Retina (tissue), 1 donor: ENCODE measurements at regions not wholly inside any gene's neighbourhood (a gene's known extent, or its start where the extent isn't known, plus 50 kb on each side); places are given as distances from the start of the nearest gene placed in this dataset.

Source experiments
- DNase-seq: peaks from one replicate; pipeline ENCODE4 v3.0.0-alpha.2; 2016

- DNase-seq, result no peak
Observed at GRCh38 chr2:236674238-236674637, 104.6 kb downstream of the ACKR3 start.

DNA sequence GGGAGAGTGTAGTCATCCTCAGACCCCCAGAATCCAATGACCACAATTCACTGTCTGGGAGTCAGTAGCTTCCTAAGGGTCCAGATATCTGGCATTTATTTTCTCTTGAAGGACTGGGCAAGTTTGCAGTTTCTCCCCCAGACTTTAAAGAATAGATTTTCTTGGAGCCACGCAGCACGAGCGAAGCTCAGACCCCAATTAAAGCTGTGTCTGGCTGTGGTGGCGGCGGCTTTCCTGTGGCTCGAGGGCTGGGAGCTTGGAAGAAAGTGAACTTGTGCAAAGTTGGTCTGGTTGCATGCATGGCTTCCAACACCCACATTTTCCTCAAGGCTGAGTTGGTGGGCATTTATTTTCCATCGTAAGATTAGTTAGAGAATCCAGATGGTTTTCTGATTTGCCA lies 105.0 kb downstream of the ACKR3 start:
- DNase-seq, result no peak

GRCh38 chr2:236675051-236675450 lies 105.4 kb downstream of the ACKR3 start:
- no peak for DNase-seq

- no peak for DNase-seq
Observed at GRCh38 chr2:236675526-236675925, 105.9 kb downstream of the ACKR3 start.

DNA sequence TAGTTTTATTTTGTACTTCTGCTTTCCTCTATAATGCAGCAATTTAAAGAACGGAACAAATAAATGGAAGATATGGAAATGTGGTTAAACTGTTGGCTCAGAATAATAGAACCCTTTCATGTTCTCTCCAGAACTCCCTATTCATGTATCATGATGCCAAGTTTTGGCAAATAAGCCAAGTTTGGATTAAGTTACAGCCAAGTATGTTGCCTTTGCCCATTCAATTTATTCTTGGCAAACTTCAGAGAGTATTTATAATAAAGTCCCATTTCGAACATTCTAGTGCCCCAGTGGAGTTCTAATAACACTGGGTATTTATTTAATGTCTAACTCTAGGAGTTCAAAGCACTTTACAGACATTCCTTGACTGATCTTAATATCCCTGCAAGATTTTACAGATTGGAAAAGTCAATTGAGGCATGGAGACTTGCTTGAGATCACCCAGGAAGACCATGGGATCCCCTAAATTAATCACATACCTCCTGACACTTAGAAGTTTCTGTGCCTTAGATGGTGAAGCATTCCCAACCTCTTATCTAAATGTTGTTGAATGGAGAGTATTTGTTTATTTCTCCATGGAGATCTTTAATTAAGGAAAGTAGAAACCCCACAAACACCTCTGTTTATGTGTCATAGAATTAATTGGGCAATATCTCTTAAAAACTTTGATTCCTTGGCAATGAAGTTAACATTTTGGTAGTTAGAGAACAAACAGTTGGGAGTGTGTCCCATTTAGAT lies 106.7 kb downstream of the ACKR3 start:
- no peak for DNase-seq

GRCh38 chr2:236677368-236677767 lies 107.7 kb downstream of the ACKR3 start:
- DNase-seq, result no peak

DNA sequence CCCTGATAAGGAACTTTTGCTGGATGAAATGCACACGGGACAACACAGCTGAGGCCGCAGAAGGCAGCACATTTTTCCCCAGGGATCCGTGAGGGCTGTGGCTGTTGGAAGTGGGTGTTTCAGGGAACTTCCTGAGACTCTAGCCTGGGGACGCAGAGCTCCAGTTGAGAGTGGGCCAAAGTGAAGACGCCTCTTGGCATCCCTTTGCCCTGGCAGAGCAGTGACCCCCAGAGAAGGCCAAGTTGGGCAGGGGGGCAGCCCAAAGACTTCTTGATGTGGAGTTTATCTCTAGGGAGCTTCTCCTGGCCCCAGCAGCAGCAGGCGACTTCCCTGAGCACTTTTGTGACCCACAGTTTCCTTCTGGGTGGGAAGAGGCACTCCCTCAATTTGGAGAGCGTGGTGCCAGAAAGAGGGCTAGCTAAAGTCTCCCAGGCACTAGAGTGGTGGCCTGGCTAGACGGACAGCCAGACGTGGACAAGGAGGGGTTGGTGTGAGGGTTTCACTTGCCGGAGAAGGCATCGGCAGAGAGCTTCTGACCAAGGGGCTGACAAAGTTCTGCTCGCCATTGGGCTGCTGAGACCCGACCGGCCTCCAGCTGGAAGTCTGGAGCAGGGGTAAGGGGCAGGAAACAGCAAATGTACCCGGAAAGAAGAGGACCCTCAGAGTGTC lies 108.8 kb downstream of the ACKR3 start:
- no peak for DNase-seq

GRCh38 chr2:236679884-236680860 lies 110.5 kb downstream of the ACKR3 start:
- DNase-seq, result no peak

DNA sequence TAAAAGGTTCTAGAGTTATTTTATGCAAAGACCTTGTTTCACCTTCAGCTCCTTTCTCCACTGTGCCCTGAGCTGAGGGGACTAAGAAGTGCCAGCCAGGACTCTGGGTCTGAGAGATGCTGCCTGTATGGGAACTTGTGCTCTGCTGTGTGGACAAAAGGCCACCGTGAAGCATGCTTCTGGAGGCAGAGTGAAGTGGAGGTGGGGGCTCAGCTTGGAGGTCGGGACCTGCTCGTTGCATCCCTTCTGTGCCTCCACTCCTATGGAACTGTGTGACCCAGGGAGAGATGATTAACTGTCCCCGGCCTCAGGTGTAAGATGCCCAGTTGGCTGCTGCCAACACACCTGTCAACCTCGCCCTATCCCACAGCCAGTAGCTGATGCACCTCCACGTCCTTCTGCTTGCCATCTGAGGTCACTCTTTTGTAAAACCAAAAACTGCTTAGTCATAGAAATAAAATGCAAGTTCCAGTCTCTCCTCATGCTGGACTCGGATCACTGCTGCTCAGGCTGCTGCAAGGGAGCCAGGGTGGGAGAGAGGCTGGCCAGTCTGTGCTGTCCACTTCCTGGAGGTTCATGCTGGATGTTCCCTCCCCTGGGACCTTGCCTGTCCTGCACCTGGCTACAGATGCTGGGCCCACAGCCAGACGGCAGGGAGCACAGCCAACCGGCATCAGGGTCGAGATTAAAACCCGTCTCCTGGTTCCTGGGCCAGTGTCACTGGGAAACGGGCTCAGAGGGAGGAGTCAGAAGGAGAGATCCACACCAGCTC lies 113.2 kb downstream of the ACKR3 start:
- no peak for DNase-seq

GRCh38 chr2:236684504-236685256 lies 115.1 kb downstream of the ACKR3 start:
- DNase-seq, result no peak

- DNase-seq, result no peak
Observed at GRCh38 chr2:236685361-236685760, 115.7 kb downstream of the ACKR3 start.

- no peak for DNase-seq
Observed at GRCh38 chr2:236685979-236686520, 116.4 kb downstream of the ACKR3 start.

DNA sequence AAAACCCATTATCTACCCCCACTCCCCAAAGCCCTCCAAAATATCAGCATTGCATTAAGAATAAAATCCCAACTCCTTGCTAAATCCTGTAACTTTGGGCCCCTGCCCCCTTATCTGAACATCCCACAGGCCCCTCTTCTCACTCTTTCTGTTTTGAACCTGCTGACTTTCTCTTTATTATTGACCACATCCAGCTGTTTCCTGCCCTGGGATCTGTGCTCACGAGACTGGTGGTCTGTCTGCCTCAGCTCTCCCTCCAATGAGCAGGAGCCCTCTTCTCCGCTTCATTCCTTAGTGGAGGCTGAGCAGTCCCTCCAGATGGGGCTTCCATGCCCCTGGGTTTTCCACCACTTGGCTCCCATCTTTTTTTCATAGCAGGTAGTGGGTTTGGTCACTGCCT lies 116.9 kb downstream of the ACKR3 start:
- DNase-seq, result no peak

GRCh38 chr2:236687296-236687965 lies 117.8 kb downstream of the ACKR3 start:
- DNase-seq, result no peak

DNA sequence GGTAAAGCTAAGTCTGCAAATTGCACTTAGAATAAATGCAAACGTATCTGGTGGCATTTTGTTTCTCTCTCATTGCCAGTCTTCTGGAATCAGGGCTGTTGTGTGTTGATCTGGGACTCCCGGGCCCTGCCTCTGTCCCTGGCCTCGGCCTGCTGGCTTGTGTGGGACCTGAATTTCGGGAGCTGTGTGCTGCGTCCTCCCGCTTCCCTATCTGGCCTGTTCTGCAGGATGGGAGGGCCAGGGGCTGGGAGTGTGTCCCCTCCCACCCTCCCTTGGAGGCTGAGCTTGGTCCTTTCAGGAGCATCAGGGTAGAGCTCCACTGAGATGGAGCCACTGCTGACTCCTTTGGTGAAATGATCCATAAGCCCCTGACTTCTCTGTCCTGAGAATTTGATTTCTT lies 118.5 kb downstream of the ACKR3 start:
- no peak for DNase-seq

GRCh38 chr2:236688563-236689392 lies 119.2 kb downstream of the ACKR3 start:
- DNase-seq, result no peak

DNA sequence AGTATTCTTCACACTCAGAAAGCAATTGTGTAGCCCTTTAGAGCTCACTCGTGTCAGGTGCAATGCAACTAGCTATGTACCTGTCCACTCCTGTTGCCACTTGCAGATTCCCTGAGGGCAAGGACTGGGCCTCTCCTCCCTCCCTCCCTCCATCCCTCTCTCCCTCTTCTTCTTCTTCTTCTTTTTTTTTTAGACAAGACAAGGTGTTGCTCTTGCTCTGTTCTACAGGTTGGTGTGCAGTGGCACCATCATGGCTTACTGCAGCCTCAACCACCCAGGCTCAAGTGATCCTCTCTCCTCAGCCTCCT lies 119.7 kb downstream of the ACKR3 start:
- no peak for DNase-seq

DNA sequence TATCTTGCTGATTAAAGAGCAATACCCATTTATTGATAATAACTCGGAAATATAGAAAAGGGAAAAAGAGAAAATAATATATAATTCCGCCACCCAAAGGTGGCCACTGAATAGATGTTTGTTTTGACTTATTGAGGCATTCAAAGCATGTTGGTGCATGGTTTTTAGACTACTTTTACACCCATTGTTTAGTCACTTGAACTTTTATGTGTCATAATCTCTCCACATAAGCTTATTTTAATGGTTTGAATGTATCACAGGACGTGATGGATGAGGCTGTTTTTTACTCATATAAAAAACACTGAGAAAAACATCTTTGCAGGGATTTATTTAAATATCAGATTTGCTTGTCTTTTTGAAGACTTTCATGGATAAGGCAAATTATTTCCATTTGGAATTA lies 120.4 kb downstream of the ACKR3 start:
- DNase-seq, result no peak

DNA sequence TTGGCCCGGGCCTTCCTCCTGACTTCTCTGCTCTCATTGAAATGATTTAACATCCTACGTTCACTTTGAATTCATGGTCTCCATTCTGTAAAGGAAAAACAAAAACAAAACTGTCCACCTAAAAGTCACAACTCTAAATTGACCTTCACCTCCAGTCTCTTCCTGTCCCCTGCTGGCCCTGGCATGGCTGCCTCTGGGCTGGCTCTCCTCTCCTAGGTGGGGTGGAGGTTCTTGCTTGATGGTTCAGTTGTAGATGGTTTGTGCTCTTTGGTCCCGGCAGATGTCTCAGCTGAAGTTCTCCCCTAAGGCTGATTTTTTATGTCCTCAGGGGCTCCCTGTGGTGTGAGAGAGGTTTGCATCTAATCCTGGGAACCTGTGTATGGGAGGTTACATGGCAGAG lies 121.1 kb downstream of the ACKR3 start:
- DNase-seq, result no peak

GRCh38 chr2:236691799-236692167 lies 122.2 kb downstream of the ACKR3 start:
- no peak for DNase-seq
